Dendritic cell treated with granulocyte-macrophage colony-stimulating factor and Interleukin-4, amounts not matched to agents 40 ng/mL and 50 ng/mL, for 4 days (primary cell): ENCODE measurements at regions not wholly inside any gene's neighbourhood (a gene's known extent, or its start where the extent isn't known, plus 50 kb on each side); places are given as distances from the start of the nearest gene placed in this dataset.

Experiments
- H3K27ac Mint-ChIP-seq: one replicate; pipeline ENCODE4 v1.8.0; 2022; ENCODE audit warnings: mild to moderate bottlenecking, mixed read lengths
- H3K27me3 Mint-ChIP-seq: one replicate; pipeline ENCODE4 v1.8.0; 2022; ENCODE audit warnings: mild to moderate bottlenecking, mixed read lengths
- H3K36me3 Mint-ChIP-seq: one replicate; pipeline ENCODE4 v1.8.0; 2022; ENCODE audit warnings: low read depth, mixed read lengths
- H3K4me1 Mint-ChIP-seq: one replicate; pipeline ENCODE4 v1.8.0; 2022; ENCODE audit warnings: low read depth, mixed read lengths
- H3K4me3 Mint-ChIP-seq: one replicate; pipeline ENCODE4 v1.8.0; 2022; ENCODE audit warnings: mild to moderate bottlenecking, moderate library complexity, mixed read lengths
- H3K9me3 Mint-ChIP-seq: one replicate; pipeline ENCODE4 v1.8.0; 2022; ENCODE audit warnings: mixed read lengths
- intact Hi-C: fragments of 100-400 bp; cut with micrococcal nuclease; formaldehyde crosslinking; loops from one replicate; pipeline ENCODE4 v1.15.0; 2022

GRCh38 chr7:35477609-35478008 is 217.3 kb downstream of the HERPUD2 start:
- Mint-ChIP-seq H3K27ac (no peak overlapping the region), H3K4me1 (no peaks in the 10 kb centered on the region), H3K27me3 (peaks cover 7% of the 10 kb centered on the region), H3K4me3 (no peak overlapping the region), H3K9me3 (peaks cover 9% of the 10 kb centered on the region), H3K36me3 (no peaks in the 10 kb centered on the region)
- intact Hi-C loops, result no loop called here

- no peaks in the 10 kb centered on the region for H3K36me3 Mint-ChIP-seq
- no peak overlapping the region for H3K4me3 Mint-ChIP-seq
These were observed 220.2 kb upstream of the TBX20 start for GRCh38 chr7:35474100-35474499.

GRCh38 chr7:35468606-35469005 is 214.7 kb upstream of the TBX20 start:
- Mint-ChIP-seq H3K27ac (no peak overlapping the region), H3K27me3 (peaks cover 2% of the 10 kb centered on the region)

More at GRCh38 chr7:35474100-35474499, 220.2 kb upstream of the TBX20 start:
- Mint-ChIP-seq H3K27me3 (peaks cover 3% of the 10 kb centered on the region), H3K4me1 (no peaks in the 10 kb centered on the region), H3K27ac (no peak overlapping the region), H3K9me3 (peaks cover 9% of the 10 kb centered on the region)
- intact Hi-C loops, result no loop called here

GRCh38 chr7:35467456-35467978 is 213.6 kb upstream of the TBX20 start:
- no peaks in the 10 kb centered on the region for H3K36me3 Mint-ChIP-seq
- intact Hi-C loops, result no loop called here
- peaks cover 11% of the 10 kb centered on the region for H3K9me3 Mint-ChIP-seq
- no peaks in the 10 kb centered on the region for H3K27me3 Mint-ChIP-seq
- H3K27ac Mint-ChIP-seq, result no peak overlapping the region
- no peak overlapping the region for H3K4me3 Mint-ChIP-seq
- no peaks in the 10 kb centered on the region for H3K4me1 Mint-ChIP-seq

More at GRCh38 chr7:35468606-35469005, 214.7 kb upstream of the TBX20 start:
- no peak overlapping the region for H3K4me3 Mint-ChIP-seq
- no peaks in the 10 kb centered on the region for H3K4me1 Mint-ChIP-seq
- no peaks in the 10 kb centered on the region for H3K36me3 Mint-ChIP-seq
- H3K9me3 Mint-ChIP-seq, result peaks cover 3% of the 10 kb centered on the region
- intact Hi-C loops, result no loop called here

GRCh38 chr7:35465791-35466336 is 212.0 kb upstream of the TBX20 start:
- Mint-ChIP-seq H3K9me3 (peaks cover 11% of the 10 kb centered on the region), H3K27ac (no peak overlapping the region), H3K4me1 (no peaks in the 10 kb centered on the region), H3K27me3 (no peaks in the 10 kb centered on the region), H3K4me3 (no peak overlapping the region), H3K36me3 (no peaks in the 10 kb centered on the region)
- intact Hi-C loops, result no loop called here

- no peaks in the 10 kb centered on the region for H3K27me3 Mint-ChIP-seq
- H3K4me3 Mint-ChIP-seq, result no peak overlapping the region
- H3K4me1 Mint-ChIP-seq, result no peaks in the 10 kb centered on the region
- H3K9me3 Mint-ChIP-seq, result peaks cover 15% of the 10 kb centered on the region
- intact Hi-C loops, result no loop called here
- H3K36me3 Mint-ChIP-seq, result no peaks in the 10 kb centered on the region
- H3K27ac Mint-ChIP-seq, result no peak overlapping the region
These were observed 209.9 kb upstream of the TBX20 start for GRCh38 chr7:35463751-35464150.

- H3K27ac Mint-ChIP-seq, result no peak overlapping the region
- H3K4me1 Mint-ChIP-seq, result no peaks in the 10 kb centered on the region
- no peaks in the 10 kb centered on the region for H3K27me3 Mint-ChIP-seq
- H3K4me3 Mint-ChIP-seq, result no peak overlapping the region
- intact Hi-C loops, result no loop called here
- no peaks in the 10 kb centered on the region for H3K36me3 Mint-ChIP-seq
- peaks cover 20% of the 10 kb centered on the region for H3K9me3 Mint-ChIP-seq
These were observed 209.3 kb upstream of the TBX20 start for GRCh38 chr7:35463176-35463700.

GRCh38 chr7:35454575-35455385 is 200.9 kb upstream of the TBX20 start:
- Mint-ChIP-seq H3K27me3 (peaks cover 38% of the 10 kb centered on the region), H3K9me3 (peaks cover 23% of the 10 kb centered on the region), H3K36me3 (no peaks in the 10 kb centered on the region), H3K27ac (no peak overlapping the region), H3K4me1 (peaks cover 5% of the 10 kb centered on the region), H3K4me3 (no peak overlapping the region)
- intact Hi-C loops, result no loop called here

GRCh38 chr7:35450456-35451214 is 196.7 kb upstream of the TBX20 start:
- peaks cover 31% of the 10 kb centered on the region for H3K27me3 Mint-ChIP-seq

GRCh38 chr7:35448486-35448885 is 194.6 kb upstream of the TBX20 start:
- H3K4me3 Mint-ChIP-seq, result no peak overlapping the region
- no peaks in the 10 kb centered on the region for H3K4me1 Mint-ChIP-seq
- no peaks in the 10 kb centered on the region for H3K36me3 Mint-ChIP-seq
- intact Hi-C loops, result no loop called here
- H3K27ac Mint-ChIP-seq, result no peak overlapping the region
- H3K27me3 Mint-ChIP-seq, result peaks cover 14% of the 10 kb centered on the region
- H3K9me3 Mint-ChIP-seq, result no peaks in the 10 kb centered on the region

More at GRCh38 chr7:35450456-35451214, 196.7 kb upstream of the TBX20 start:
- Mint-ChIP-seq H3K4me1 (peaks cover 5% of the 10 kb centered on the region), H3K27ac (no peak overlapping the region), H3K4me3 (no peak overlapping the region), H3K36me3 (no peaks in the 10 kb centered on the region), H3K9me3 (no peaks in the 10 kb centered on the region)
- intact Hi-C loops, result no loop called here

GRCh38 chr7:35446091-35446490 is 192.2 kb upstream of the TBX20 start:
- H3K36me3 Mint-ChIP-seq, result no peaks in the 10 kb centered on the region
- H3K27me3 Mint-ChIP-seq, result peaks cover 8% of the 10 kb centered on the region
- H3K4me1 Mint-ChIP-seq, result no peaks in the 10 kb centered on the region
- H3K9me3 Mint-ChIP-seq, result no peaks in the 10 kb centered on the region
- H3K4me3 Mint-ChIP-seq, result no peak overlapping the region
- no peak overlapping the region for H3K27ac Mint-ChIP-seq
- intact Hi-C loops, result no loop called here

- H3K4me3 Mint-ChIP-seq, result no peak overlapping the region
These were observed 183.8 kb upstream of the TBX20 start for GRCh38 chr7:35437619-35438275.

GRCh38 chr7:35436452-35436851 is 182.6 kb upstream of the TBX20 start:
- Mint-ChIP-seq H3K4me3 (no peak overlapping the region), H3K36me3 (no peaks in the 10 kb centered on the region), H3K27me3 (no peaks in the 10 kb centered on the region), H3K27ac (no peak overlapping the region), H3K9me3 (peaks cover 6% of the 10 kb centered on the region), H3K4me1 (no peaks in the 10 kb centered on the region)
- intact Hi-C loops, result no loop called here

More at GRCh38 chr7:35437619-35438275, 183.8 kb upstream of the TBX20 start:
- intact Hi-C loops, result no loop called here
- Mint-ChIP-seq H3K4me1 (no peaks in the 10 kb centered on the region), H3K9me3 (no peaks in the 10 kb centered on the region), H3K27me3 (no peaks in the 10 kb centered on the region), H3K27ac (no peak overlapping the region), H3K36me3 (no peaks in the 10 kb centered on the region)
